ENCODE measurements at regions not wholly inside any gene's neighbourhood (a gene's known extent, or its start where the extent isn't known, plus 50 kb on each side); places are given as distances from the start of the nearest gene placed in this dataset.

DNA sequence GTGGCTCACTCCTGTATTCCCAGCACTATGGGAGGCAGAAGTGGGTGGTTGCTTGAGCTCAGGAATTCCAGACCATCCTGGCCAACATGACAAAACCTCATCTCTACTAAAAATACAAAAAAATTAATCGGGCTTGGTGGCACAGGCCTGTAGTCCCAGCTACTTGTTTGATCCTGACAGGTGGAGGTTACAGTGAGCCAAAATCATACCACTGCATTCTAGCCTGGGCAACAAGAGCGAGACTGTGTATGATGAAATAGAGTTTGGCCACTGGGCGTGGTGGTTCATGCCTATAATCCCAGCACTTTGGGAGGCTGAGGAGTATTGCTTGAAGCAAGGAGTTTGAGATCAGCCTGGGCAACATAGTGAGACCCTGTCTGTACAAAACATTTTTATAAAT lies 173.3 kb downstream of the TANC2 start:
- TF ChIP-seq CTCF (IDR thresholded peaks at IDR 0.05) (no peak), POLR2AphosphoS5 (IDR thresholded peaks at IDR 0.05) (no peak), POLR2A (IDR thresholded peaks at IDR 0.05) (no peak), EP300 (IDR thresholded peaks at IDR 0.05) (no peak)
